ENCODE measurements at regions not wholly inside any gene's neighbourhood (a gene's known extent, or its start where the extent isn't known, plus 50 kb on each side); places are given as distances from the start of the nearest gene placed in this dataset.

DNA sequence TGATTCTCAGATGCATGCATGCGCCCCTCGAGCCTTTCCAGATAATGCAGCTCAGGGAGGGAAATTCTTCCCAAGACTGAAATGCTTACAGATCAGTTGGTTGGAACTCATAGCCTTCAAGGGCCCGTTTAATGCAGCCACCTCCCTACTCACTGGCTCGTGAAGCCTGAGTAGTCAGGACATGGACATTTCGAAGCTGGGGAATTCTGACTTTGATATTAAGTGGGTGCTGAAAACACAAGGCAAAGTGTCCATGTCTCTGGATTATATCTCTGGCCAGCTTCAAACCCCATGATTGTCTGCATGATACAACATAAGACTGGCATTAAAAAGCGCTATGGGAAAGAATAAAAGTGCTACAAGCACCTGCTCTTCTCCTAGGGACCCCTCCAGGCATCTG, 207.5 kb downstream of the HERPUD2 start:
- H3K9ac ChIP-seq (ENCODE audit: low read length): no peak overlapping the region
- H3K4me2 ChIP-seq (ENCODE audit: low read length): no peak overlapping the region
- no peaks in the 10 kb centered on the region for H3K27me3 ChIP-seq (ENCODE audit: insufficient read depth, low read depth, low read length)
- no peaks in the 10 kb centered on the region for H3F3A ChIP-seq (ENCODE audit: insufficient read depth, low read length, poor library complexity, severe bottlenecking)
- H2AFZ ChIP-seq (ENCODE audit: low read depth, low read length): no peak overlapping the region
- H3K9me2 ChIP-seq (ENCODE audit: insufficient read depth, low read length): no peaks in the 10 kb centered on the region
- no peaks in the 10 kb centered on the region for H3K36me3 ChIP-seq (ENCODE audit: insufficient read depth, low read length)
- no peaks in the 10 kb centered on the region for H4K20me1 ChIP-seq (ENCODE audit: insufficient read depth)
- no peaks in the 10 kb centered on the region for H3K9me3 ChIP-seq (ENCODE audit: low read length)
- no peak overlapping the region for H3K4me3 ChIP-seq (ENCODE audit: low read length)
- TF ChIP-seq, protein P1, sequence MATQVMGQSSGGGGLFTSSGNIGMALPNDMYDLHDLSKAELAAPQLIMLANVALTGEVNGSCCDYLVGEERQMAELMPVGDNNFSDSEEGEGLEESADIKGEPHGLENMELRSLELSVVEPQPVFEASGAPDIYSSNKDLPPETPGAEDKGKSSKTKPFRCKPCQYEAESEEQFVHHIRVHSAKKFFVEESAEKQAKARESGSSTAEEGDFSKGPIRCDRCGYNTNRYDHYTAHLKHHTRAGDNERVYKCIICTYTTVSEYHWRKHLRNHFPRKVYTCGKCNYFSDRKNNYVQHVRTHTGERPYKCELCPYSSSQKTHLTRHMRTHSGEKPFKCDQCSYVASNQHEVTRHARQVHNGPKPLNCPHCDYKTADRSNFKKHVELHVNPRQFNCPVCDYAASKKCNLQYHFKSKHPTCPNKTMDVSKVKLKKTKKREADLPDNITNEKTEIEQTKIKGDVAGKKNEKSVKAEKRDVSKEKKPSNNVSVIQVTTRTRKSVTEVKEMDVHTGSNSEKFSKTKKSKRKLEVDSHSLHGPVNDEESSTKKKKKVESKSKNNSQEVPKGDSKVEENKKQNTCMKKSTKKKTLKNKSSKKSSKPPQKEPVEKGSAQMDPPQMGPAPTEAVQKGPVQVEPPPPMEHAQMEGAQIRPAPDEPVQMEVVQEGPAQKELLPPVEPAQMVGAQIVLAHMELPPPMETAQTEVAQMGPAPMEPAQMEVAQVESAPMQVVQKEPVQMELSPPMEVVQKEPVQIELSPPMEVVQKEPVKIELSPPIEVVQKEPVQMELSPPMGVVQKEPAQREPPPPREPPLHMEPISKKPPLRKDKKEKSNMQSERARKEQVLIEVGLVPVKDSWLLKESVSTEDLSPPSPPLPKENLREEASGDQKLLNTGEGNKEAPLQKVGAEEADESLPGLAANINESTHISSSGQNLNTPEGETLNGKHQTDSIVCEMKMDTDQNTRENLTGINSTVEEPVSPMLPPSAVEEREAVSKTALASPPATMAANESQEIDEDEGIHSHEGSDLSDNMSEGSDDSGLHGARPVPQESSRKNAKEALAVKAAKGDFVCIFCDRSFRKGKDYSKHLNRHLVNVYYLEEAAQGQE (IDR thresholded peaks at IDR 0.05; ENCODE audit: borderline replicate concordance): no peak
- TF ChIP-seq EP300 (conservative IDR thresholded peaks at IDR 0.05; ENCODE audit: poor library complexity, severe bottlenecking) (no peak), MXI1 (conservative IDR thresholded peaks at IDR 0.05; ENCODE audit: poor library complexity, severe bottlenecking) (no peak)
- H3K79me2 ChIP-seq (replicated peaks; ENCODE audit: insufficient read depth, low read length): no peaks in the 10 kb centered on the region
- H3K27ac ChIP-seq (ENCODE audit: low read length): no peak overlapping the region

GRCh38 chr7:35485436-35485835, 209.5 kb downstream of the HERPUD2 start:
- no peak overlapping the region for H3K4me2 ChIP-seq (ENCODE audit: low read length)
- no peak overlapping the region for H3K27ac ChIP-seq (ENCODE audit: low read length)
- H3K4me3 ChIP-seq (ENCODE audit: low read length): no peak overlapping the region
- H3K9ac ChIP-seq (ENCODE audit: low read length): no peak overlapping the region
- H4K20me1 ChIP-seq (ENCODE audit: insufficient read depth): no peaks in the 10 kb centered on the region
- no peak overlapping the region for H2AFZ ChIP-seq (ENCODE audit: low read depth, low read length)
- no peaks in the 10 kb centered on the region for H3K36me3 ChIP-seq (ENCODE audit: insufficient read depth, low read length)
- no peaks in the 10 kb centered on the region for H3K79me2 ChIP-seq (replicated peaks; ENCODE audit: insufficient read depth, low read length)
- TF ChIP-seq POLR2AphosphoS5 (IDR thresholded peaks at IDR 0.05): no peak
- TF ChIP-seq, protein P2, sequence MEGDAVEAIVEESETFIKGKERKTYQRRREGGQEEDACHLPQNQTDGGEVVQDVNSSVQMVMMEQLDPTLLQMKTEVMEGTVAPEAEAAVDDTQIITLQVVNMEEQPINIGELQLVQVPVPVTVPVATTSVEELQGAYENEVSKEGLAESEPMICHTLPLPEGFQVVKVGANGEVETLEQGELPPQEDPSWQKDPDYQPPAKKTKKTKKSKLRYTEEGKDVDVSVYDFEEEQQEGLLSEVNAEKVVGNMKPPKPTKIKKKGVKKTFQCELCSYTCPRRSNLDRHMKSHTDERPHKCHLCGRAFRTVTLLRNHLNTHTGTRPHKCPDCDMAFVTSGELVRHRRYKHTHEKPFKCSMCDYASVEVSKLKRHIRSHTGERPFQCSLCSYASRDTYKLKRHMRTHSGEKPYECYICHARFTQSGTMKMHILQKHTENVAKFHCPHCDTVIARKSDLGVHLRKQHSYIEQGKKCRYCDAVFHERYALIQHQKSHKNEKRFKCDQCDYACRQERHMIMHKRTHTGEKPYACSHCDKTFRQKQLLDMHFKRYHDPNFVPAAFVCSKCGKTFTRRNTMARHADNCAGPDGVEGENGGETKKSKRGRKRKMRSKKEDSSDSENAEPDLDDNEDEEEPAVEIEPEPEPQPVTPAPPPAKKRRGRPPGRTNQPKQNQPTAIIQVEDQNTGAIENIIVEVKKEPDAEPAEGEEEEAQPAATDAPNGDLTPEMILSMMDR (IDR thresholded peaks at IDR 0.05; ENCODE audit: poor library complexity, severe bottlenecking): no peak
- TF ChIP-seq MXI1 (conservative IDR thresholded peaks at IDR 0.05; ENCODE audit: poor library complexity, severe bottlenecking): no peak
- no peak for TF ChIP-seq EZH2 (IDR thresholded peaks at IDR 0.05; ENCODE audit: borderline replicate concordance, insufficient read depth, low read length, poor library complexity, severe bottlenecking)
- no peak for TF ChIP-seq TAF1 (IDR thresholded peaks at IDR 0.05; ENCODE audit: low read depth)
- TF ChIP-seq, protein P1 (IDR thresholded peaks at IDR 0.05; ENCODE audit: borderline replicate concordance): no peak
- TF ChIP-seq SMC3 (conservative IDR thresholded peaks at IDR 0.05; ENCODE audit: poor library complexity): no peak
- TF ChIP-seq EP300 (conservative IDR thresholded peaks at IDR 0.05; ENCODE audit: poor library complexity, severe bottlenecking): no peak
- TF ChIP-seq RAD21 (conservative IDR thresholded peaks at IDR 0.05): no peak
- no peaks in the 10 kb centered on the region for H3K27me3 ChIP-seq (ENCODE audit: insufficient read depth, low read depth, low read length)
- H3F3A ChIP-seq (ENCODE audit: insufficient read depth, low read length, poor library complexity, severe bottlenecking): no peaks in the 10 kb centered on the region
- H3K9me2 ChIP-seq (ENCODE audit: insufficient read depth, low read length): no peaks in the 10 kb centered on the region
- H3K9me3 ChIP-seq (ENCODE audit: low read length): no peaks in the 10 kb centered on the region
